Left ventricle myocardium inferior (tissue), 1 donor: ENCODE measurements at regions not wholly inside any gene's neighbourhood (a gene's known extent, or its start where the extent isn't known, plus 50 kb on each side); places are given as distances from the start of the nearest gene placed in this dataset.

ENCODE experiments used
- DNase-seq: peaks from one replicate; pipeline ENCODE4 v3.0.0-alpha.2; 2020
- H3K27ac ChIP-seq: fragments of 200-600 bp; replicated peaks from 2 replicates; pipeline ENCODE4 v1.8.0; 2021
- H3K27me3 ChIP-seq: fragments of 200-600 bp; 2 replicates; pipeline ENCODE4 v1.8.0; 2021; ENCODE audit warnings: low read depth
- H3K36me3 ChIP-seq: fragments of 200-600 bp; 2 replicates; pipeline ENCODE4 v1.8.0; 2021
- H3K4me1 ChIP-seq: fragments of 200-600 bp; 2 replicates; pipeline ENCODE4 v1.8.0; 2021
- H3K4me3 ChIP-seq: fragments of 200-600 bp; 2 replicates; pipeline ENCODE4 v1.8.0; 2021; ENCODE audit warnings: mild to moderate bottlenecking, moderate library complexity
- H3K9me3 ChIP-seq: fragments of 200-600 bp; replicated peaks from 2 replicates; pipeline ENCODE4 v1.8.0; 2021
- CTCF ChIP-seq: fragments of 200-600 bp; IDR thresholded peaks from 2 replicates; pipeline ENCODE4 v1.8.0; 2021; ENCODE audit warnings: antibody characterized with exemption, mild to moderate bottlenecking, borderline replicate concordance
- intact Hi-C: fragments of 100-400 bp; cut with micrococcal nuclease; formaldehyde crosslinking; loops from one replicate; pipeline ENCODE4 v1.11.0; 2022
- donor health status: DM: no; HTN: yes; CAD: no; lungs with severe emphysema.

GRCh38 chr6:148112851-148113319, 229.8 kb upstream of the SASH1 start:
- Histone ChIP-seq H3K4me3 (no peak overlapping the region), H3K36me3 (no peaks in the 10 kb centered on the region), H3K27me3 (no peaks in the 10 kb centered on the region), H3K27ac (no peak overlapping the region), H3K4me1 (no peaks in the 10 kb centered on the region), H3K9me3 (no peaks in the 10 kb centered on the region)
- no peak for TF ChIP-seq CTCF
- DNase-seq = no peak
- intact Hi-C loops = no loop called here

- Histone ChIP-seq H3K9me3 (no peaks in the 10 kb centered on the region), H3K36me3 (no peaks in the 10 kb centered on the region), H3K4me3 (no peak overlapping the region)
Measured at GRCh38 chr6:148116001-148116400, 226.6 kb upstream of the SASH1 start.

GRCh38 chr6:148118244-148118643, 224.4 kb upstream of the SASH1 start:
- no peaks in the 10 kb centered on the region for H3K36me3 ChIP-seq
- H3K27ac ChIP-seq = no peak overlapping the region
- no peaks in the 10 kb centered on the region for H3K9me3 ChIP-seq
- DNase-seq = no peak
- no peak overlapping the region for H3K4me3 ChIP-seq
- TF ChIP-seq CTCF = no peak
- H3K4me1 ChIP-seq = no peaks in the 10 kb centered on the region
- intact Hi-C loops = no loop called here
- no peaks in the 10 kb centered on the region for H3K27me3 ChIP-seq

More at GRCh38 chr6:148116001-148116400, 226.6 kb upstream of the SASH1 start:
- DNase-seq = no peak
- no peaks in the 10 kb centered on the region for H3K4me1 ChIP-seq
- no peak overlapping the region for H3K27ac ChIP-seq
- no peak for TF ChIP-seq CTCF
- no peaks in the 10 kb centered on the region for H3K27me3 ChIP-seq
- intact Hi-C loops = no loop called here

- H3K36me3 ChIP-seq = no peaks in the 10 kb centered on the region
- no peaks in the 10 kb centered on the region for H3K4me1 ChIP-seq
- H3K27me3 ChIP-seq = peaks cover 9% of the 10 kb centered on the region
- intact Hi-C loops = no loop called here
- H3K27ac ChIP-seq = no peak overlapping the region
- no peak overlapping the region for H3K4me3 ChIP-seq
- DNase-seq = no peak
- TF ChIP-seq CTCF = no peak
- H3K9me3 ChIP-seq = no peaks in the 10 kb centered on the region
Measured at GRCh38 chr6:148128014-148128730, 214.5 kb upstream of the SASH1 start.

GRCh38 chr6:148134592-148134991, 208.0 kb upstream of the SASH1 start:
- H3K36me3 ChIP-seq = no peaks in the 10 kb centered on the region
- no peak overlapping the region for H3K4me3 ChIP-seq
- H3K27me3 ChIP-seq = peaks cover 9% of the 10 kb centered on the region
- no peak for DNase-seq
- no peak for TF ChIP-seq CTCF
- intact Hi-C loops = no loop called here
- no peak overlapping the region for H3K27ac ChIP-seq
- H3K9me3 ChIP-seq = peaks cover 6% of the 10 kb centered on the region
- H3K4me1 ChIP-seq = no peaks in the 10 kb centered on the region
